ENCODE measurements at regions not wholly inside any gene's neighbourhood (a gene's known extent, or its start where the extent isn't known, plus 50 kb on each side); places are given as distances from the start of the nearest gene placed in this dataset.

GRCh38 chr14:101019990-101020710 is 116.6 kb upstream of the RTL1 start:
- in situ Hi-C loops (cut with HindIII; ENCODE audit: low pct_unique_long_range_greater_than_20kb, low sequenced_read_pairs): no loop called here
- DNase-seq (ENCODE audit: low read depth): no peak

GRCh38 chr14:101020834-101021370 is 117.4 kb upstream of the RTL1 start:
- DNase-seq (ENCODE audit: low read depth): no peak
- in situ Hi-C loops (cut with HindIII; ENCODE audit: low pct_unique_long_range_greater_than_20kb, low sequenced_read_pairs): no loop called here

DNA sequence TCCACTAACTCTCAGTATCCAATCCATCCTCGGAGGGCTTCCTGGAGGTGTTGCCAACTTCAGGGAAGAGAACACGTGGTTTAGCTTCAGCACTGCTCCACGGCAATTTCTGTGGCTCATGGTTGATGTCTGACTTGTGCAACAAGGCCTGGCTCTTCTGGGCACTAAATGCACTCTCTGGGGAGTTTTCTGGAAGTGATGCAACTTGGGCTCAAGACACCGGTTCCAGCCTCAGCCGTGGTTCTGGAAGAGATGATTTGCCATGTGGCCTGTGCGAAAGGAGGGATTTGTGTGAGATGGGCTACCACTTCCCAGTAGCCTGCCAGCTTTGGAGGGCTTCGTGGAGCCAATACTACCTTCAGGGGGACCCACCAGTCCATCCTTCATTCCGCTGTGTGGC is 118.6 kb upstream of the RTL1 start:
- no peak for DNase-seq (ENCODE audit: low read depth)
- in situ Hi-C loops (cut with HindIII; ENCODE audit: low pct_unique_long_range_greater_than_20kb, low sequenced_read_pairs): no loop called here

DNA sequence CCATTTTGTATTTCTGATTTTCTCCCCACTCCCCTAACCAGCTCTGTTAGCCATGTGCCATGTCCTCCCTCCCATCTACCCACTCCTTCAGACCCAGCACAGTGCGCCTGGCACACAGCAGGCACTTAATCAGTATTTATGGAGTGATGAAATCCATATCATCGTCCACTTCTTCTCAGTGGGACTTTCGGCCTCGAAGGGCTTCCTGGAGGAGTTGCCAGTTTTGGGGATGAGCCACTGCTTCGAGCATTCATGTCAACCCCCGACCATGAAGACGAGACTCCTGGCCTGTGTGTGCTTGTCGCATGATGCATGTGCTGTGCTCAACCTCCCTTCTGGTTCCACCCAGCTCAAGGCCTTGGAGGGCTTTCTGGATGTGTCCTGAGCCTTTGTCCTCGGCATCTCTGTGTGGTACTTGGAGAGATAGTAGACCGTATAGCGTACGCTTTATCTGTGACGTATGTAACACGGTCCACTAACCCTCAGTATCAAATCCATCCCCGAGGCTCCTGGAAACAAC is 119.5 kb upstream of the RTL1 start:
- in situ Hi-C loops (cut with HindIII; ENCODE audit: low pct_unique_long_range_greater_than_20kb, low sequenced_read_pairs): no loop called here
- DNase-seq (ENCODE audit: low read depth): no peak

DNA sequence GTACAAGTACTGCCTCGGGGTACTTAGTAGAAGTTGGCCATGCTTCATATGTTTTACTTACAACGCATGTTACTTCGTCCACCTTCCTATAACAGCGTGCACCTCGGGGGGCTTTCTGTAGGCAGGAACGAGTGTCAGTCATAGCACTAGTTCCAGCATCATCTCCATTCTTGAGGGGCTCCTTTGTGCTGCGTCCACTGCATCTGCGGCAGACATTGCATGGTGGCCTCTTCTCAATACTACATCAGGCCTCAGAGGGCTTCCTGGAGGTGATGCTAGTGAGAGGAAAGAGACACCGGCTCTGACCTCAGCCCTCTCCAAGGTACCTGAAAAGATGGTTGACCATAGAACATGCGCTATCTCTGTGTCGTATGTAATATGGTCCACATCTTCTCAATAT is 121.2 kb upstream of the RTL1 start:
- no peak for DNase-seq (ENCODE audit: low read depth)
- in situ Hi-C loops (cut with HindIII; ENCODE audit: low pct_unique_long_range_greater_than_20kb, low sequenced_read_pairs): no loop called here

DNA sequence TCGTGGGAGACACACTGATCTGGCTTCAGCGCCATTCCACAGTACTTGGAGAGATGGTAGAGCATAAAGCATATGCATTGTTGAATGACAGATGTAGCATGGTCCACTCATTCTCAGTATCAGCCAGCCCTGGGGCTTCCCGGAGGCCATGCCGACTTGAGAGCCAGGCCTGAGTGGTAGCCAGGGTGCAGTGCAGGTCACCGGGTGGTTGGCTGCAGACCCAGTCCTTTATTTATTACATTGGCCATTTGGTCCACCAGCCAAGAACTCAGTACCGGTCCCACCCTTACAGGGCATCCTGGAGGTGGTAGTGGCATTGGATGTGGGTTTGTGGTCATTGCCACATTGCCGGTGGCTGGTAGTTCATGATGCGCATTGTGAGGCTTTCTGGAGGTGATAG is 121.6 kb upstream of the RTL1 start:
- no peak for DNase-seq (ENCODE audit: low read depth)
- in situ Hi-C loops (cut with HindIII; ENCODE audit: low pct_unique_long_range_greater_than_20kb, low sequenced_read_pairs): no loop called here

DNA sequence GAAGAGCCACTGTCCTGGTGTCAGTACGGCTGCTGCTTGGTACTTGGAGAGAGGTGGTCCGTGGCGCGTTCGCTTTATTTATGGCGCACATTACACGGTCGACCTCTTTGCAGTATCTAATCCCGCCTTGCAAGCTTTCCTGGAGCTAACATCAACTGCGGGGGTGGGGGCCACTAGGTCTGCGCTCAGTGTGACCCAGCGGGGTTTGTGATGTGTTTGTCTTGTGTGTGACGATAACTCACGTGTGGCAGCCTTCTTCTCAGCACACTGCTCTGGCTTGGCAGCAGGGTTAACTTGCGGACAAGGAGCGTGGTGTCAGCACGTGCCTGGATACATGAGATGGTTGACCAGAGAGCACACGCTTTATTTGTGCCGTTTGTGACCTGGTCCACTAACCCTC is 122.2 kb upstream of the RTL1 start:
- in situ Hi-C loops (cut with HindIII; ENCODE audit: low pct_unique_long_range_greater_than_20kb, low sequenced_read_pairs): no loop called here

GRCh38 chr14:101026341-101026740 is 122.8 kb upstream of the RTL1 start:
- DNase-seq (ENCODE audit: low read depth): no peak
- in situ Hi-C loops (cut with HindIII; ENCODE audit: low pct_unique_long_range_greater_than_20kb, low sequenced_read_pairs): no loop called here

More for the DNA sequence above, 122.2 kb upstream of the RTL1 start:
- DNase-seq (ENCODE audit: low read depth): no peak

DNA sequence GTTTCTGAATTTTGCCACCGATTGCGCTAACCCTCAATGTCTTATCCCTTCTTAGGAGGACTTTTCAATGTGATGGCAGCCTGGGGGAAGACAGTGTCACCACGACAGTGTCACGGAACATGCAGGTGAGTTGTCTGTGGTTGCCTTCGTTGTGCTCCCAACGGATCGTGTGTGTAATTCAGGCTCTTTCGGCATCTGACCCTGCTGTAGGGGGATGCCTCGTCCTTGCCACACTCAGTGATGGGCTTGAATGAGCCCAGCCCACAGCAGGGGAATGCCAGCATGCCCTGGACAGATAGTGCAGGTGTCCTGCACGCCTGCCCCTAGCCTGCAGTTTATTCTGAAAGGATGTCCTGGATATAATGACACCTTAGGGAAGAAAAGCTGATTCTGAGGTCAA is 123.8 kb upstream of the RTL1 start:
- in situ Hi-C loops (cut with HindIII; ENCODE audit: low pct_unique_long_range_greater_than_20kb, low sequenced_read_pairs): no loop called here
- DNase-seq (ENCODE audit: low read depth): no peak

GRCh38 chr14:101027966-101028365 is 124.4 kb upstream of the RTL1 start:
- in situ Hi-C loops (cut with HindIII; ENCODE audit: low pct_unique_long_range_greater_than_20kb, low sequenced_read_pairs): no loop called here

DNA sequence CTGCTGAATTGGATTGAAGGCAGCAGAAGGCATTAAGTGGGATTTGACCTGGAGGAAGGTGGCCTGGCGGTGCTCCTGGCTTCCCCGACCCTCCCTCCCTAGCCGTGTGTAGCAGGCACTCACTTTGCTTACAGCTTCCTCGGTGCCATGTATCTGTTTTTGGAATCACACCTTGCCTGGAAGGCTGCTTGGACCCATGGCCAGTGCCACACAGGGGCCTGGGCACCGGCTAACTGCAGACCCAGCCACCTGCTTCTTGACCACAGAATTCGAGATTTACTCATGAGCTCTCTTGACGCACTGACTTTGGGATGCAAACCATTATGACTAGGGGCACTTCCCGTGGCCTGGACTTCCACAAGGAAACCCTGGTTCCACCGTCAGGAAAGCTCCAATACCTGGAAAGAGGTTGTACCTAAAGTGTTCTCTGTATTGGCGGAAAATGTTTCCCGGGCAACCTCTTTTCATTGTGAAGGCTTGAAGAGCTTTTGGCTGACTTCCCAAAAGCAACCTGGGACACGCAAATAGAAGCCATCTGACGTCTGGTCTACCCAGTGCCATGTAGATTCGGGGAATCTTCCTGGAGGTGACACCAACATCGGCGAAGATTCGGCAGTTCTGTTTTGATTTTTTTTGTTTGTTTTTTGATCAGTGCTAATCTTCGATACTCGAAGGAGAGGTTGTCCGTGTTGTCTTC is 125.6 kb upstream of the RTL1 start:
- DNase-seq (ENCODE audit: low read depth): no peak
- in situ Hi-C loops (cut with HindIII; ENCODE audit: low pct_unique_long_range_greater_than_20kb, low sequenced_read_pairs): no loop called here

More at GRCh38 chr14:101027966-101028365, 124.4 kb upstream of the RTL1 start:
- DNase-seq (ENCODE audit: low read depth): no peak

- in situ Hi-C loops (cut with HindIII; ENCODE audit: low pct_unique_long_range_greater_than_20kb, low sequenced_read_pairs): no loop called here
- DNase-seq (ENCODE audit: low read depth): no peak
Measured at GRCh38 chr14:101029668-101030290, 126.3 kb upstream of the RTL1 start.

DNA sequence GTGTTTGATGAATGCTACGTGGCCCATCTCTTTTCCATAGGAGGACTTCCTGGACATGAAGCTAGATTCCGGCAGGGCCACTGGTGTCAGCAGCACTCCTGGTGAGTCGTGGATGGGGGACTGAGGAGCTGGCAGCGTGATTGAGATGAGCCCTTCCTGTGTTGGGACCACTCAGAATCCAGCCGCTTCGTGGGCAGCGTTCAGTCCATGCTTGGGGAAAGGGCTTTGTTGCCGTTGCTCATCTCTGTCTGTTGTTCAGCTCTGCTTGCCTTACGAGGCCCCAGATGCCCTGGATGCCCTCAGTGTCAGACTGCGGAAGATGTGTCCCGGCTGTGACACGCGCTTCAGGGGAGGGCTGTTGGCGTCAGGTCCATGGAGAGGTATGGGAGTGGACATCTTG is 127.1 kb upstream of the RTL1 start:
- in situ Hi-C loops (cut with HindIII; ENCODE audit: low pct_unique_long_range_greater_than_20kb, low sequenced_read_pairs): no loop called here
- DNase-seq (ENCODE audit: low read depth): no peak

GRCh38 chr14:101031186-101031585 is 127.7 kb upstream of the RTL1 start:
- in situ Hi-C loops (cut with HindIII; ENCODE audit: low pct_unique_long_range_greater_than_20kb, low sequenced_read_pairs): no loop called here
- no peak for DNase-seq (ENCODE audit: low read depth)

- DNase-seq (ENCODE audit: low read depth): no peak
- in situ Hi-C loops (cut with HindIII; ENCODE audit: low pct_unique_long_range_greater_than_20kb, low sequenced_read_pairs): no loop called here
Measured at GRCh38 chr14:101031721-101032120, 128.2 kb upstream of the RTL1 start.

GRCh38 chr14:101032433-101032832 is 128.9 kb upstream of the RTL1 start:
- DNase-seq (ENCODE audit: low read depth): no peak
- in situ Hi-C loops (cut with HindIII; ENCODE audit: low pct_unique_long_range_greater_than_20kb, low sequenced_read_pairs): no loop called here

DNA sequence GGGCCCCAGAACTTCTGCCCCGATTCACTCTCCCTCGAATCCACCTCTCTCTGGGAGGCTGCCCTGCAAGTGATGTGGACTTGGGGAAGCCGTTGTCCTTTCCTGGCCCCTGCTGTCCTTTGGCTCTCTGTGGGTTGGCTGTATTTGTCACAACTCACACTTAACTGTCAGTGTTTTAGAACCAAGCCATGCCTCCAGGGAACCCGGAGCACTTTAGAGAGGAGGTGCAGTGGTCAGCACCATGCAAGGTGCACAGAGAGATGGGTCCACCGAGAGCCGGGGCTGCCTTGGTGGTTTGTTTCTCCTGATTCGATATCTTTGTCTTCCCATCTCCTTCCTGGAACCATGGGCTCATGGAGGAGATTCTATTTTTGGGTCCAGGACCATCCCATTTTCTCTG is 129.5 kb upstream of the RTL1 start:
- no peak for DNase-seq (ENCODE audit: low read depth)
- in situ Hi-C loops (cut with HindIII; ENCODE audit: low pct_unique_long_range_greater_than_20kb, low sequenced_read_pairs): no loop called here

DNA sequence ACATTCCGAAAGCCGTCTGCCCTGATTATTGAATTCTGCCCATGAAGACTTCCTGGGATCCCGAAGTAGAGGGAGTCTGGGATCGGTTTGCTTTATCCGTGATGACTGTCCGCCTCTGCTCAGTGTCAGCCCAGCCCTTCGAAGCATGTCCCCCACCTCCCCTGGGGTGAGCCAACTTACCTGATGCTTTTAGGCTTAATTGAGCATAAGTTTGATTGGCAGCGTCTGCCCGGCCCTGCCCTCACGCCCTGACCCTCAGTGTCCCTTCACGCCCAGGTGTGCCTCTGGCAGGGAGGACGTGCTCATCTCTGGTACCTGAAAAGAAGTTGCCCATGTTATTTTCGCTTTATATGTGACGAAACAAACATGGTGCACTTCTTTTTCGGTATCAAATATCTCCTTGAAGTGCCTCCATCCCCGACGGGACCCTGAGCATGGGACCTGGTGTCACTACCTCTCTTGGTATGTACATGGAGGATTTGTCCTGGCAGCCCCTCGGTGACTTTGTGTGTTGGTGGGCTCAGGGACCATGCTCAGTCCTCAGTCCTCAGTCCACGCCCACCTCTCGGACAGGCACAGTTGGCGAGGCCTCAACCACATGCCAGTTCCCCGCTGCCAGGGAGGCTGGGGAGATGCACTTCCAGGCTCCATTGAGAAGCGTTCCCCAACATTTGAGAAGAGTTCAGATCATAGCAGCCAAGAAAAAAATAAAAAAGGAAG is 130.1 kb upstream of the RTL1 start:
- in situ Hi-C loops (cut with HindIII; ENCODE audit: low pct_unique_long_range_greater_than_20kb, low sequenced_read_pairs): no loop called here
- DNase-seq (ENCODE audit: low read depth): no peak

DNA sequence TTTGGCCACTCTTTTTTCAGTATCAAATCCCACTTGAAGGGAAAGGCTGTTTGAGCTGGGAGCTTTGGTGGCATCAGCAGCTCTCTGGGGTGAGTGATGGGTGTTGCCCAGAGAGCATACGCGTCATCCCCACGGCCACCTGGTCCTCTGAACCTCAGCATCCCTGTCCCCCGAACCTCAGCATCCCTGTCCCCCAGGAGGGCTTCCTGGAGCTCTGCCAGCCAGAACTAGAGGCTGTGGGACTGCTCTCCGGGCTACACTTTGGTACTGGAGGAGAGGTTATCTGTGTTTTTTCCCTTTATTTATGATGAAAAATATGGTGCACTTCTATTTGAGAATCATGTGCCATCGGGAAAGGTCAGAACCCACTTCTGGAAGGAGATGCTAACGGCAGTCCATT is 131.5 kb upstream of the RTL1 start:
- DNase-seq (ENCODE audit: low read depth): no peak
- in situ Hi-C loops (cut with HindIII; ENCODE audit: low pct_unique_long_range_greater_than_20kb, low sequenced_read_pairs): no loop called here

Measured in Caki2 (cell line).